ENCODE measurements at regions not wholly inside any gene's neighbourhood (a gene's known extent, or its start where the extent isn't known, plus 50 kb on each side); places are given as distances from the start of the nearest gene placed in this dataset.

GRCh38 chr14:58730792-58731464 lies 93.2 kb downstream of the DACT1 start:
- no peaks in the 10 kb centered on the region for H4K20me1 ChIP-seq (ENCODE audit: control insufficient read depth, insufficient read depth, insufficient read length)
- no peaks in the 10 kb centered on the region for H3K4me1 ChIP-seq (ENCODE audit: insufficient read depth, low read length)
- Mint-ChIP-seq H3K9me3 (no peaks in the 10 kb centered on the region), H3K4me3 (no peak overlapping the region), H3K27ac (no peak overlapping the region), H3K4me1 (no peaks in the 10 kb centered on the region), H3K36me3 (ENCODE audit: insufficient read depth in 1 of 3, low read depth in 3 of 3) (no peaks in the 10 kb centered on the region), H3K27me3 (ENCODE audit: low read depth) (no peaks in the 10 kb centered on the region)
- H3K23ac ChIP-seq (ENCODE audit: insufficient read length, low read depth, low read length): no peak overlapping the region
- H2AFZ ChIP-seq (ENCODE audit: low read length): no peak overlapping the region
- no peaks in the 10 kb centered on the region for H3K23me2 ChIP-seq (ENCODE audit: insufficient read length, low read depth, low read length, poor library complexity, severe bottlenecking)
- H2BK12ac ChIP-seq (ENCODE audit: insufficient read length, low read depth, low read length): no peak overlapping the region
- no peak overlapping the region for H3K4ac ChIP-seq (ENCODE audit: low read depth, low read length)
- H3K79me2 ChIP-seq (ENCODE audit: insufficient read depth, low read length): no peaks in the 10 kb centered on the region
- H3K56ac ChIP-seq (ENCODE audit: insufficient read length, low read depth, low read length): no peak overlapping the region
- TF ChIP-seq, protein P1, sequence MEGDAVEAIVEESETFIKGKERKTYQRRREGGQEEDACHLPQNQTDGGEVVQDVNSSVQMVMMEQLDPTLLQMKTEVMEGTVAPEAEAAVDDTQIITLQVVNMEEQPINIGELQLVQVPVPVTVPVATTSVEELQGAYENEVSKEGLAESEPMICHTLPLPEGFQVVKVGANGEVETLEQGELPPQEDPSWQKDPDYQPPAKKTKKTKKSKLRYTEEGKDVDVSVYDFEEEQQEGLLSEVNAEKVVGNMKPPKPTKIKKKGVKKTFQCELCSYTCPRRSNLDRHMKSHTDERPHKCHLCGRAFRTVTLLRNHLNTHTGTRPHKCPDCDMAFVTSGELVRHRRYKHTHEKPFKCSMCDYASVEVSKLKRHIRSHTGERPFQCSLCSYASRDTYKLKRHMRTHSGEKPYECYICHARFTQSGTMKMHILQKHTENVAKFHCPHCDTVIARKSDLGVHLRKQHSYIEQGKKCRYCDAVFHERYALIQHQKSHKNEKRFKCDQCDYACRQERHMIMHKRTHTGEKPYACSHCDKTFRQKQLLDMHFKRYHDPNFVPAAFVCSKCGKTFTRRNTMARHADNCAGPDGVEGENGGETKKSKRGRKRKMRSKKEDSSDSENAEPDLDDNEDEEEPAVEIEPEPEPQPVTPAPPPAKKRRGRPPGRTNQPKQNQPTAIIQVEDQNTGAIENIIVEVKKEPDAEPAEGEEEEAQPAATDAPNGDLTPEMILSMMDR (conservative IDR thresholded peaks at IDR 0.05): no peak
- H4K91ac ChIP-seq (ENCODE audit: insufficient read length, low read depth, low read length): no peak overlapping the region
- H4K8ac ChIP-seq (replicated peaks; ENCODE audit: insufficient read length, low read depth, low read length): no peak overlapping the region
- H2BK20ac ChIP-seq (ENCODE audit: low read depth, low read length, poor library complexity, severe bottlenecking): no peak overlapping the region
- H3K9me3 ChIP-seq (ENCODE audit: control insufficient read depth, low read depth, low read length): no peaks in the 10 kb centered on the region
- H3K4me2 ChIP-seq (ENCODE audit: insufficient read depth, insufficient read length, low read length): no peak overlapping the region
- no peak overlapping the region for H4K5ac ChIP-seq (ENCODE audit: insufficient read length, low read depth, low read length)
- no peak overlapping the region for H3K9ac ChIP-seq (ENCODE audit: extremely low read depth, insufficient read length, low read length)
- H2AK5ac ChIP-seq (ENCODE audit: insufficient read length, low read length): no peak overlapping the region
- no peak overlapping the region for H3T11ph ChIP-seq (ENCODE audit: low read length)
- no peak overlapping the region for H3K27ac ChIP-seq (ENCODE audit: insufficient read length, low read depth, low read length)
- no peak overlapping the region for H3K18ac ChIP-seq (ENCODE audit: insufficient read length, low read depth, low read length)
- no peaks in the 10 kb centered on the region for H3K27me3 ChIP-seq (ENCODE audit: insufficient read depth, low read length)
- WGBS (ENCODE audit: extremely low coverage, insufficient read length, low lambda C conversion rate): no CpG with 5 or more reads among the region's 5 CpGs
- no peak for DNase-seq
- H2BK15ac ChIP-seq (ENCODE audit: low read depth, low read length): no peak overlapping the region
- no peak overlapping the region for H3K14ac ChIP-seq (ENCODE audit: insufficient read depth, low read length)
- no peak overlapping the region for H2BK120ac ChIP-seq (ENCODE audit: low read depth, low read length, poor library complexity, severe bottlenecking)
- H2BK5ac ChIP-seq (ENCODE audit: insufficient read length, low read length): no peak overlapping the region
- H3K79me1 ChIP-seq (ENCODE audit: insufficient read depth, low read depth, low read length, poor library complexity, severe bottlenecking): no peaks in the 10 kb centered on the region
